Endothelial cell of umbilical vein (primary cell): ENCODE measurements at regions not wholly inside any gene's neighbourhood (a gene's known extent, or its start where the extent isn't known, plus 50 kb on each side); places are given as distances from the start of the nearest gene placed in this dataset.

Experiments
- EZH2 ChIP-seq: IDR thresholded peaks from 2 replicates; pipeline ENCODE4 v1.6.1; 2012; ENCODE audit warnings: borderline replicate concordance, low read depth, mild to moderate bottlenecking, moderate library complexity, low read length, inconsistent platforms; ENCODE audit not compliant: severe bottlenecking
- FOS ChIP-seq: IDR thresholded peaks from 2 replicates; pipeline ENCODE4 v1.6.1; 2011; ENCODE audit warnings: mild to moderate bottlenecking, low read length, moderate library complexity, borderline replicate concordance; ENCODE audit not compliant: insufficient read depth
- JUN ChIP-seq: IDR thresholded peaks from 2 replicates; pipeline ENCODE4 v1.6.1; 2011; ENCODE audit warnings: borderline replicate concordance, low read depth; ENCODE audit not compliant: insufficient read length, insufficient read depth
- MYC ChIP-seq: IDR thresholded peaks from one replicate; pipeline ENCODE4 v1.6.1; 2011; ENCODE audit warnings: mild to moderate bottlenecking, low read depth, low read length
- POLR2A ChIP-seq: IDR thresholded peaks from 2 replicates; pipeline ENCODE4 v1.6.1; 2012; ENCODE audit warnings: low read depth, mild to moderate bottlenecking, control low read depth, low read length
- POLR2AphosphoS5 ChIP-seq: IDR thresholded peaks from 2 replicates; pipeline ENCODE4 v1.6.1; 2012; ENCODE audit warnings: low read depth, mild to moderate bottlenecking, control low read depth, low read length, moderate library complexity; ENCODE audit not compliant: insufficient read depth
- TF ChIP-seq, protein P1 (sequence below), 2 donors: IDR thresholded peaks; 1 replicate in 1 of 2; 2 replicates in 1 of 2; pipeline ENCODE4 v1.5.1; 2011; ENCODE audit warnings: low read length in 2 of 2, mild to moderate bottlenecking in 2 of 2, moderate library complexity in 2 of 2, control low read depth in 1 of 2, inconsistent platforms in 1 of 2, low read depth in 1 of 2; ENCODE audit not compliant: insufficient read depth in 1 of 2; ENCODE audit errors: extremely low read depth in 1 of 2
- TF ChIP-seq, protein P2 (sequence below): IDR thresholded peaks from 2 replicates; pipeline ENCODE4 v1.6.1; 2011; ENCODE audit not compliant: insufficient read depth, insufficient read length

DNA sequence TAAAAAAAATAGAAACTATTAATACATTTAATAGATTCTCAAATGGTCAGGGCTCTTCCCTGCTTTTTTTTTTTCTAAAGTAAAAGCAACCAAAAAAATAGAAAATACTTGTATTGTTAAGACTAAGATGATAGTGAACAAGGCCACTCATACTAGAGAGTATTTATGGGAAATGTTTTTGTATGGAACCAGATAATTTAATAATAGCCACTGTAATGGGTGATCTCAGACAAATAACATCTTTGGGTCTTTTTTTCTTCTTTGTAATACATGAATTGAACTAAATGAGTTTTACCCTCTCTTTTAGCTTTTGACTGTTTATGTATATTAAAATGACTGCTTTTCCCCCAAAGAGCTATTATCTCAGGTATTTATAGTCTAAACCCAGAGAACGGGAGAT is 92.1 kb upstream of the ELOVL6 start:
- TF ChIP-seq, protein P1, sequence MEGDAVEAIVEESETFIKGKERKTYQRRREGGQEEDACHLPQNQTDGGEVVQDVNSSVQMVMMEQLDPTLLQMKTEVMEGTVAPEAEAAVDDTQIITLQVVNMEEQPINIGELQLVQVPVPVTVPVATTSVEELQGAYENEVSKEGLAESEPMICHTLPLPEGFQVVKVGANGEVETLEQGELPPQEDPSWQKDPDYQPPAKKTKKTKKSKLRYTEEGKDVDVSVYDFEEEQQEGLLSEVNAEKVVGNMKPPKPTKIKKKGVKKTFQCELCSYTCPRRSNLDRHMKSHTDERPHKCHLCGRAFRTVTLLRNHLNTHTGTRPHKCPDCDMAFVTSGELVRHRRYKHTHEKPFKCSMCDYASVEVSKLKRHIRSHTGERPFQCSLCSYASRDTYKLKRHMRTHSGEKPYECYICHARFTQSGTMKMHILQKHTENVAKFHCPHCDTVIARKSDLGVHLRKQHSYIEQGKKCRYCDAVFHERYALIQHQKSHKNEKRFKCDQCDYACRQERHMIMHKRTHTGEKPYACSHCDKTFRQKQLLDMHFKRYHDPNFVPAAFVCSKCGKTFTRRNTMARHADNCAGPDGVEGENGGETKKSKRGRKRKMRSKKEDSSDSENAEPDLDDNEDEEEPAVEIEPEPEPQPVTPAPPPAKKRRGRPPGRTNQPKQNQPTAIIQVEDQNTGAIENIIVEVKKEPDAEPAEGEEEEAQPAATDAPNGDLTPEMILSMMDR (IDR thresholded peaks at IDR 0.05; ENCODE audit: extremely low read depth in 1 of 2, insufficient read depth in 1 of 2, low read depth in 1 of 2, low read length in 2 of 2) = no peak
- TF ChIP-seq POLR2A = no peak
- no peak for TF ChIP-seq EZH2
- no peak for TF ChIP-seq JUN
- no peak for TF ChIP-seq POLR2AphosphoS5
- TF ChIP-seq FOS = no peak
- no peak for TF ChIP-seq MYC
- TF ChIP-seq, protein P2, sequence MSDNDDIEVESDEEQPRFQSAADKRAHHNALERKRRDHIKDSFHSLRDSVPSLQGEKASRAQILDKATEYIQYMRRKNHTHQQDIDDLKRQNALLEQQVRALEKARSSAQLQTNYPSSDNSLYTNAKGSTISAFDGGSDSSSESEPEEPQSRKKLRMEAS = no peak
